Endothelial cell of umbilical vein (primary cell): ENCODE measurements at regions not wholly inside any gene's neighbourhood (a gene's known extent, or its start where the extent isn't known, plus 50 kb on each side); places are given as distances from the start of the nearest gene placed in this dataset.

Experiments
- BruUV-seq: library from RNA; stranded (reverse); fragments of 400-500 nt; replicated peaks from 2 replicates; lab custom pipeline; 2021; lab: Mats Ljungman, UMichigan
- CTCF ChIA-PET: fragments of 300-600, 350-600 bp; sonication (Branson Sonifier 250); formaldehyde crosslinking; loops from one replicate; lab custom pipeline; 2021; ENCODE audit warnings: antibody characterized with exemption, inconsistent platforms; lab: Charles Lee
- POLR2A ChIA-PET: fragments of 300-600, 350-600 bp; sonication (Branson Sonifier 250); formaldehyde crosslinking; loops from one replicate; lab custom pipeline; 2021; ENCODE audit warnings: antibody characterized with exemption, inconsistent platforms; lab: Charles Lee
- DNase-seq: peaks from one replicate; pipeline ENCODE4 v3.0.0-alpha.2; 2011; ENCODE audit warnings: low read depth, low spot score
- FAIRE-seq: peaks from 2 replicates; lab custom pipeline; 2011; peaks lifted over from hg19 to GRCh38; lab: Jason Lieb, UNC
- H2AFZ ChIP-seq: 2 replicates; pipeline ENCODE4 v1.6.0; 2012; ENCODE audit warnings: low read depth, low read length, control low read depth, inconsistent platforms
- H3K27ac ChIP-seq: 2 replicates; pipeline ENCODE4 v1.5.1; 2011; ENCODE audit warnings: low read depth, mild to moderate bottlenecking, control low read depth, low read length, moderate library complexity; ENCODE audit not compliant: insufficient read depth
- H3K27me3 ChIP-seq, 2 experiments: 2 replicates each; pipeline versions ENCODE4 v1.6.0 to v1.6.1; 2011; ENCODE audit warnings: low read length in 2 of 2, mixed read lengths in 1 of 2; ENCODE audit not compliant: control insufficient read depth in 2 of 2, insufficient read depth in 2 of 2
- H3K36me3 ChIP-seq, 2 experiments: 2 replicates in 1 of 2; 3 replicates in 1 of 2; pipeline ENCODE4 v1.5.1; 2011; ENCODE audit warnings: low read length in 2 of 2, mild to moderate bottlenecking in 1 of 2, moderate library complexity in 1 of 2; ENCODE audit not compliant: control insufficient read depth in 2 of 2, insufficient read depth in 2 of 2; ENCODE audit errors: extremely low read depth in 1 of 2
- H3K4me1 ChIP-seq: 3 replicates; pipeline ENCODE4 v1.5.1; 2011; ENCODE audit warnings: mild to moderate bottlenecking, low read length; ENCODE audit not compliant: control insufficient read depth, insufficient read depth; ENCODE audit errors: extremely low read depth
- H3K4me2 ChIP-seq: 2 replicates; pipeline ENCODE4 v1.6.1; 2011; ENCODE audit warnings: low read length, control low read depth, mixed read lengths; ENCODE audit not compliant: insufficient read depth
- H3K4me3 ChIP-seq, 3 experiments: fragments of 200-600 bp in 1 of 3; sonication (generic), shearing (Covaris generic) in 1 of 3; replicated peaks in 1 of 3; 2 replicates each; pipeline ENCODE4 v1.5.1; 2011 to 2016; ENCODE audit warnings: control low read depth in 3 of 3, low read length in 3 of 3, mild to moderate bottlenecking in 2 of 3, inconsistent platforms in 1 of 3, low read depth in 1 of 3, moderate library complexity in 1 of 3; ENCODE audit not compliant: insufficient read depth in 1 of 3
- H3K79me2 ChIP-seq: 2 replicates; pipeline ENCODE4 v1.6.0; 2012; ENCODE audit warnings: low read length, inconsistent platforms; ENCODE audit not compliant: control insufficient read depth, insufficient read depth
- H3K9ac ChIP-seq: replicated peaks from 2 replicates; pipeline ENCODE3; 2011; ENCODE audit warnings: low read length, control low read depth; ENCODE audit not compliant: insufficient read depth; ENCODE audit errors: extremely low read depth
- H3K9me1 ChIP-seq: replicated peaks from 3 replicates; pipeline ENCODE4 v1.6.0; 2011; ENCODE audit warnings: mild to moderate bottlenecking, low read length; ENCODE audit not compliant: control insufficient read depth, insufficient read depth; ENCODE audit errors: extremely low read depth
- H3K9me3 ChIP-seq: replicated peaks from 2 replicates; pipeline ENCODE4 v1.5.1; 2012; ENCODE audit warnings: low read length, inconsistent platforms; ENCODE audit not compliant: control insufficient read depth, insufficient read depth
- H4K20me1 ChIP-seq: replicated peaks from 2 replicates; pipeline ENCODE3; 2011; ENCODE audit warnings: mild to moderate bottlenecking, low read length; ENCODE audit not compliant: control insufficient read depth, insufficient read depth; ENCODE audit errors: extremely low read depth
- EZH2 ChIP-seq: IDR thresholded peaks from 2 replicates; pipeline ENCODE4 v1.6.1; 2012; ENCODE audit warnings: borderline replicate concordance, low read depth, mild to moderate bottlenecking, moderate library complexity, low read length, inconsistent platforms; ENCODE audit not compliant: severe bottlenecking
- FOS ChIP-seq: IDR thresholded peaks from 2 replicates; pipeline ENCODE4 v1.6.1; 2011; ENCODE audit warnings: mild to moderate bottlenecking, low read length, moderate library complexity, borderline replicate concordance; ENCODE audit not compliant: insufficient read depth
- GATA2 ChIP-seq: IDR thresholded peaks from 2 replicates; pipeline ENCODE4 v1.7.0; 2011; ENCODE audit warnings: low read depth, mild to moderate bottlenecking, moderate library complexity, mixed read lengths, low read length; ENCODE audit not compliant: insufficient read length, insufficient read depth
- JUN ChIP-seq: IDR thresholded peaks from 2 replicates; pipeline ENCODE4 v1.6.1; 2011; ENCODE audit warnings: borderline replicate concordance, low read depth; ENCODE audit not compliant: insufficient read length, insufficient read depth
- MYC ChIP-seq: IDR thresholded peaks from one replicate; pipeline ENCODE4 v1.6.1; 2011; ENCODE audit warnings: mild to moderate bottlenecking, low read depth, low read length
- POLR2A ChIP-seq: IDR thresholded peaks from 2 replicates; pipeline ENCODE4 v1.6.1; 2012; ENCODE audit warnings: low read depth, mild to moderate bottlenecking, control low read depth, low read length
- POLR2AphosphoS5 ChIP-seq: IDR thresholded peaks from 2 replicates; pipeline ENCODE4 v1.6.1; 2012; ENCODE audit warnings: low read depth, mild to moderate bottlenecking, control low read depth, low read length, moderate library complexity; ENCODE audit not compliant: insufficient read depth
- dilution Hi-C: fragments of 300-500 bp; cut with MboI; formaldehyde crosslinking; loops from one replicate; pipeline ENCODE4 v1.15.0; 2019; ENCODE audit warnings: low sequenced_read_pairs; ENCODE audit not compliant: extremely low pct_ligation_motif_present
- intact Hi-C: fragments of 100-400 bp; cut with micrococcal nuclease; formaldehyde crosslinking; loops from one replicate; pipeline ENCODE4 v1.10.0; 2022
- TF ChIP-seq, protein P1 (sequence below): IDR thresholded peaks from 2 replicates; pipeline ENCODE4 v1.6.1; 2011; ENCODE audit not compliant: insufficient read depth, insufficient read length
- TF ChIP-seq, protein P2 (sequence below), 2 donors: IDR thresholded peaks; 1 replicate in 1 of 2; 2 replicates in 1 of 2; pipeline ENCODE4 v1.5.1; 2011; ENCODE audit warnings: low read length in 2 of 2, mild to moderate bottlenecking in 2 of 2, moderate library complexity in 2 of 2, control low read depth in 1 of 2, inconsistent platforms in 1 of 2, low read depth in 1 of 2; ENCODE audit not compliant: insufficient read depth in 1 of 2; ENCODE audit errors: extremely low read depth in 1 of 2

DNA sequence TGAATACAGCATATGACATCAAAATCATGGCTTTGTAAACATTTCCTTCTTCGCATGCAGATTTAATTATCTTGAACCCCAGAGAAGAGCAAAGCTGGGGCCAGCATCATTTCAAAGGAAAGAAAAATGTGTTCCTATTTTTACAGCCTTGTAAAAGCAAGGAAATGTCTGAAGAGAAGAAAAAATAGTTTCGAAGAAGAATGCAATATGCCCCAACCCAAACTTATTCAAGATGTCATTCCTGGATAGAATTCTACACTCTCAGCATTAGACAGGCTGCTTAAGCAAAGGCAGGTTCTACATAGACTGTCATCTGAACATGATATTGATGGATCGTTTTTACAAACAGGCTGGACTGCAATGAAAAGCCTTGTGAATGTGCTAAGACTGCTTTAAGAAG lies 900.8 kb downstream of the TTLL7 start:
- no peaks in the 10 kb centered on the region for H3K9me1 ChIP-seq
- no peak overlapping the region for H3K4me3 ChIP-seq
- no peaks in the 10 kb centered on the region for H3K4me1 ChIP-seq
- H4K20me1 ChIP-seq, result no peaks in the 10 kb centered on the region
- ChIA-PET POLR2A (no interaction called here), CTCF (no interaction called here)
- dilution Hi-C loops, result no loop called here
- H3K4me2 ChIP-seq, result no peak overlapping the region
- FAIRE-seq (no peak), DNase-seq (no peak)
- no peak overlapping the region for H3K27ac ChIP-seq
- no peak overlapping the region for H3K9ac ChIP-seq
- no peaks in the 10 kb centered on the region for H3K27me3 ChIP-seq
- H3K79me2 ChIP-seq, result no peaks in the 10 kb centered on the region
- H3K36me3 ChIP-seq, result no peaks in the 10 kb centered on the region
- no peak for TF ChIP-seq FOS
- TF ChIP-seq GATA2, result no peak
- TF ChIP-seq, protein P1, sequence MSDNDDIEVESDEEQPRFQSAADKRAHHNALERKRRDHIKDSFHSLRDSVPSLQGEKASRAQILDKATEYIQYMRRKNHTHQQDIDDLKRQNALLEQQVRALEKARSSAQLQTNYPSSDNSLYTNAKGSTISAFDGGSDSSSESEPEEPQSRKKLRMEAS, result no peak
- TF ChIP-seq, protein P2, sequence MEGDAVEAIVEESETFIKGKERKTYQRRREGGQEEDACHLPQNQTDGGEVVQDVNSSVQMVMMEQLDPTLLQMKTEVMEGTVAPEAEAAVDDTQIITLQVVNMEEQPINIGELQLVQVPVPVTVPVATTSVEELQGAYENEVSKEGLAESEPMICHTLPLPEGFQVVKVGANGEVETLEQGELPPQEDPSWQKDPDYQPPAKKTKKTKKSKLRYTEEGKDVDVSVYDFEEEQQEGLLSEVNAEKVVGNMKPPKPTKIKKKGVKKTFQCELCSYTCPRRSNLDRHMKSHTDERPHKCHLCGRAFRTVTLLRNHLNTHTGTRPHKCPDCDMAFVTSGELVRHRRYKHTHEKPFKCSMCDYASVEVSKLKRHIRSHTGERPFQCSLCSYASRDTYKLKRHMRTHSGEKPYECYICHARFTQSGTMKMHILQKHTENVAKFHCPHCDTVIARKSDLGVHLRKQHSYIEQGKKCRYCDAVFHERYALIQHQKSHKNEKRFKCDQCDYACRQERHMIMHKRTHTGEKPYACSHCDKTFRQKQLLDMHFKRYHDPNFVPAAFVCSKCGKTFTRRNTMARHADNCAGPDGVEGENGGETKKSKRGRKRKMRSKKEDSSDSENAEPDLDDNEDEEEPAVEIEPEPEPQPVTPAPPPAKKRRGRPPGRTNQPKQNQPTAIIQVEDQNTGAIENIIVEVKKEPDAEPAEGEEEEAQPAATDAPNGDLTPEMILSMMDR (IDR thresholded peaks at IDR 0.05; ENCODE audit: extremely low read depth in 1 of 2, insufficient read depth in 1 of 2, low read depth in 1 of 2, low read length in 2 of 2), result no peak
- no peak for TF ChIP-seq POLR2AphosphoS5
- TF ChIP-seq POLR2A, result no peak
- TF ChIP-seq EZH2, result no peak
- no peak for TF ChIP-seq JUN
- no peak for TF ChIP-seq MYC
- no peak overlapping the region for H2AFZ ChIP-seq
- no TSS peak for BruUV-seq
- intact Hi-C loops, result no loop called here
- H3K9me3 ChIP-seq, result no peaks in the 10 kb centered on the region
